CD14-positive monocyte (primary cell): ENCODE measurements at regions not wholly inside any gene's neighbourhood (a gene's known extent, or its start where the extent isn't known, plus 50 kb on each side); places are given as distances from the start of the nearest gene placed in this dataset.

Experiments used
- DNase-seq, 3 donors: peaks; one replicate each; pipeline ENCODE4 v3.0.0-alpha.2; 2011 to 2022
- H2AFZ ChIP-seq: 2 replicates; pipeline ENCODE4 v1.6.0; 2012; ENCODE audit warnings: mild to moderate bottlenecking, low read depth, low read length, inconsistent platforms; ENCODE audit not compliant: insufficient read depth, poor library complexity, severe bottlenecking
- H3K27ac ChIP-seq, 2 donors: 1 replicate in 1 of 2; 2 replicates in 1 of 2; pipeline ENCODE4 v1.5.1; 2012 to 2013; ENCODE audit warnings: low read length in 2 of 2, control low read depth in 1 of 2, inconsistent platforms in 1 of 2, low read depth in 1 of 2, mild to moderate bottlenecking in 1 of 2
- H3K27me3 ChIP-seq, 2 donors: one replicate each; pipeline versions ENCODE4 v1.6.0 to v1.6.1; 2011 to 2013; ENCODE audit warnings: low read length in 2 of 2; ENCODE audit not compliant: control insufficient read depth in 2 of 2, insufficient read depth in 2 of 2
- H3K36me3 ChIP-seq, 2 donors: replicated peaks in 1 of 2; 1 replicate in 1 of 2; 2 replicates in 1 of 2; pipeline versions ENCODE4 v1.5.1 to v1.6.1; 2012 to 2013; ENCODE audit warnings: low read length in 2 of 2, control low read depth in 1 of 2, inconsistent platforms in 1 of 2, mild to moderate bottlenecking in 1 of 2; ENCODE audit not compliant: insufficient read depth in 2 of 2, control insufficient read depth in 1 of 2
- H3K4me1 ChIP-seq, 2 donors: 1 replicate in 1 of 2; 2 replicates in 1 of 2; pipeline versions ENCODE4 v1.5.1 to v1.6.1; 2012 to 2013; ENCODE audit warnings: low read length in 2 of 2, control low read depth in 1 of 2, inconsistent platforms in 1 of 2, mild to moderate bottlenecking in 1 of 2, moderate library complexity in 1 of 2; ENCODE audit not compliant: insufficient read depth in 2 of 2, control insufficient read depth in 1 of 2
- H3K4me2 ChIP-seq: replicated peaks from 2 replicates; pipeline ENCODE3; 2012; ENCODE audit warnings: low read length, moderate library complexity, mild to moderate bottlenecking; ENCODE audit not compliant: poor library complexity, severe bottlenecking; ENCODE audit errors: extremely low read depth
- H3K4me3 ChIP-seq, 3 experiments: fragments of 200-600 bp in 1 of 3; sonication (generic) in 1 of 3; replicated peaks in 1 of 3; 1 replicate in 2 of 3; 2 replicates in 1 of 3; pipeline ENCODE4 v1.5.1; 2011 to 2013; ENCODE audit warnings: low read length in 3 of 3, mild to moderate bottlenecking in 3 of 3, control low read depth in 2 of 3, low read depth in 2 of 3, inconsistent platforms in 1 of 3, moderate library complexity in 1 of 3
- H3K79me2 ChIP-seq: 2 replicates; pipeline ENCODE4 v1.6.0; 2012; ENCODE audit warnings: mild to moderate bottlenecking, control low read depth, inconsistent platforms, low read length, moderate library complexity; ENCODE audit not compliant: insufficient read depth
- H3K9ac ChIP-seq: 2 replicates; pipeline ENCODE4 v1.6.0; 2017; ENCODE audit warnings: low read length, mild to moderate bottlenecking; ENCODE audit not compliant: insufficient read depth, poor library complexity, severe bottlenecking
- H3K9me3 ChIP-seq, 2 donors: replicated peaks in 1 of 2; 1 replicate in 1 of 2; 2 replicates in 1 of 2; pipeline versions ENCODE4 v1.5.1 to v1.6.1; 2012 to 2013; ENCODE audit warnings: low read length in 2 of 2, control low read depth in 1 of 2; ENCODE audit not compliant: control insufficient read depth in 1 of 2, insufficient read depth in 1 of 2
- H4K20me1 ChIP-seq: 2 replicates; pipeline ENCODE4 v1.6.0; 2012; ENCODE audit warnings: mild to moderate bottlenecking, low read length, control low read depth, moderate library complexity; ENCODE audit not compliant: insufficient read depth
- H3K27ac Mint-ChIP-seq, 7 donors: one replicate each; pipeline ENCODE4 v1.8.0; 2020; ENCODE audit warnings: mild to moderate bottlenecking in 7 of 7, mixed read lengths in 7 of 7, moderate library complexity in 6 of 7, inconsistent platforms in 2 of 7
- H3K27me3 Mint-ChIP-seq, 3 donors: one replicate each; pipeline ENCODE4 v1.8.0; 2021 to 2022; ENCODE audit warnings: low read depth in 3 of 3, mild to moderate bottlenecking in 3 of 3, mixed read lengths in 3 of 3, moderate library complexity in 3 of 3, inconsistent platforms in 1 of 3
- H3K36me3 Mint-ChIP-seq, 2 donors: one replicate each; pipeline ENCODE4 v1.8.0; 2020; ENCODE audit warnings: mixed read lengths in 2 of 2, inconsistent platforms in 1 of 2, mild to moderate bottlenecking in 1 of 2
- H3K4me1 Mint-ChIP-seq: one replicate; pipeline ENCODE4 v1.8.0; 2020; ENCODE audit warnings: mild to moderate bottlenecking, mixed read lengths
- H3K4me3 Mint-ChIP-seq, 2 donors: one replicate each; pipeline ENCODE4 v1.8.0; 2020; ENCODE audit warnings: mild to moderate bottlenecking in 2 of 2, mixed read lengths in 2 of 2, moderate library complexity in 1 of 2
- H3K9me3 Mint-ChIP-seq, 7 donors: one replicate each; pipeline ENCODE4 v1.8.0; 2020 to 2022; ENCODE audit warnings: mixed read lengths in 7 of 7, mild to moderate bottlenecking in 6 of 7, moderate library complexity in 6 of 7, inconsistent platforms in 2 of 7
- whole genome bisulfite sequencing: methylation state at CpG from one replicate; pipeline ENCODE4 v1.1.5; 2013; ENCODE audit warnings: missing lambda C conversion rate; ENCODE audit not compliant: insufficient coverage; 5-methylcytosine and 5-hydroxymethylcytosine counted together
- intact Hi-C, 2 donors: fragments of 100-400 bp; cut with micrococcal nuclease; formaldehyde crosslinking; loops; one replicate each; pipeline versions ENCODE4 v1.15.0 to v1.15.1; 2023
- TF ChIP-seq, protein P1 (sequence below): fragments of 200-600 bp; IDR thresholded peaks from one replicate; pipeline ENCODE4 v1.8.0; 2022; ENCODE audit warnings: antibody characterized with exemption, mild to moderate bottlenecking

DNA sequence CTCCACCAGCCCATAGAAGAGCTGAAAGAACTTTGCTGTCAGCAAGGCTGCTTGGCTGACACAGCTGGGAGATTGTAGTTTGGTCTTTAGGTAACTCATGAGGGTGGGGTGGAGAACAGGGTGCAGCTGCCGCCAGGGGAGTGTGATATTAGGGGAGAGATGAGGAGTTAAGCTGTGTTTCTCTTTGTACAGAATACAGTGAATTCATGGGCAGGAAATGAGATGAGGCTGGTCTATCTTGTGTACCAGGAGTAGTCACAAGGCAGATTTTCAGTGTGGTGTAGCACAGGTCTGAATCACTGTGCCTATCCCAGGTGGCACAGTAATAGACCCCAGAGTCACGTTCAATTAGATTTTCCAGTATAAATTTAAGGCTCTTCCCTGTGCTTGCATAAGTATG, 56.6 kb upstream of the TARP start:
- H3K79me2 ChIP-seq, result peaks cover 29% of the 10 kb centered on the region
- no peaks in the 10 kb centered on the region for H3K27me3 ChIP-seq
- peaks cover 21 to 33% of the 10 kb centered on the region in 2 donors for H3K36me3 Mint-ChIP-seq
- H3K27ac Mint-ChIP-seq, result peak overlapping the region in 3 of 7 donors; percentile 4 to 63 (median 60)
- intact Hi-C loops, result no loop called here
- H2AFZ ChIP-seq, result no peak overlapping the region
- H3K4me1 ChIP-seq, result peaks cover 9 to 10% of the 10 kb centered on the region in 2 donors
- no peak overlapping the region for H3K27ac ChIP-seq
- no peak for DNase-seq
- no peaks in the 10 kb centered on the region for H4K20me1 ChIP-seq
- WGBS, result 80% methylated on average over 1 of the region's 2 CpGs
- H3K27me3 Mint-ChIP-seq, result no peaks in the 10 kb centered on the region
- no peak overlapping the region for H3K4me3 Mint-ChIP-seq
- TF ChIP-seq, protein P1, sequence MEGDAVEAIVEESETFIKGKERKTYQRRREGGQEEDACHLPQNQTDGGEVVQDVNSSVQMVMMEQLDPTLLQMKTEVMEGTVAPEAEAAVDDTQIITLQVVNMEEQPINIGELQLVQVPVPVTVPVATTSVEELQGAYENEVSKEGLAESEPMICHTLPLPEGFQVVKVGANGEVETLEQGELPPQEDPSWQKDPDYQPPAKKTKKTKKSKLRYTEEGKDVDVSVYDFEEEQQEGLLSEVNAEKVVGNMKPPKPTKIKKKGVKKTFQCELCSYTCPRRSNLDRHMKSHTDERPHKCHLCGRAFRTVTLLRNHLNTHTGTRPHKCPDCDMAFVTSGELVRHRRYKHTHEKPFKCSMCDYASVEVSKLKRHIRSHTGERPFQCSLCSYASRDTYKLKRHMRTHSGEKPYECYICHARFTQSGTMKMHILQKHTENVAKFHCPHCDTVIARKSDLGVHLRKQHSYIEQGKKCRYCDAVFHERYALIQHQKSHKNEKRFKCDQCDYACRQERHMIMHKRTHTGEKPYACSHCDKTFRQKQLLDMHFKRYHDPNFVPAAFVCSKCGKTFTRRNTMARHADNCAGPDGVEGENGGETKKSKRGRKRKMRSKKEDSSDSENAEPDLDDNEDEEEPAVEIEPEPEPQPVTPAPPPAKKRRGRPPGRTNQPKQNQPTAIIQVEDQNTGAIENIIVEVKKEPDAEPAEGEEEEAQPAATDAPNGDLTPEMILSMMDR, result no peak
- H3K4me1 Mint-ChIP-seq, result peaks cover 37% of the 10 kb centered on the region
- H3K36me3 ChIP-seq, result peaks cover 8 to 14% of the 10 kb centered on the region in 2 donors
- H3K4me3 ChIP-seq, result no peak overlapping the region
- no peaks in the 10 kb centered on the region for H3K9me3 ChIP-seq
- H3K9ac ChIP-seq, result no peak overlapping the region
- H3K4me2 ChIP-seq, result no peak overlapping the region
- H3K9me3 Mint-ChIP-seq, result peaks cover 0 to 4% (median 1%) of the 10 kb centered on the region in 7 donors

- H3K27me3 ChIP-seq, result no peaks in the 10 kb centered on the region
- intact Hi-C loops, result loop anchor here in 1 of 2 donors (10.0 kb wide), 1 partner anchor 115 kb away; no protein-coding TSS in a partner anchor
- Mint-ChIP-seq H3K4me3 (no peak overlapping the region), H3K27ac (peak overlapping the region in 2 of 7 donors; percentile 49 to 60), H3K36me3 (peaks cover 21 to 33% of the 10 kb centered on the region in 2 donors), H3K9me3 (peaks cover 0 to 3% (median 1%) of the 10 kb centered on the region in 7 donors), H3K27me3 (no peaks in the 10 kb centered on the region), H3K4me1 (peaks cover 30% of the 10 kb centered on the region)
- H4K20me1 ChIP-seq, result no peaks in the 10 kb centered on the region
- no peak overlapping the region for H3K4me3 ChIP-seq
- peaks cover 23% of the 10 kb centered on the region for H3K79me2 ChIP-seq
- H3K4me2 ChIP-seq, result no peak overlapping the region
- H3K36me3 ChIP-seq, result peaks cover 8 to 14% of the 10 kb centered on the region in 2 donors
- TF ChIP-seq, protein P1, result no peak
- DNase-seq, result no peak
- H2AFZ ChIP-seq, result no peak overlapping the region
- no peak overlapping the region for H3K27ac ChIP-seq
- H3K9ac ChIP-seq, result no peak overlapping the region
- peaks cover 2 to 3% of the 10 kb centered on the region in 2 donors for H3K4me1 ChIP-seq
- no CpG with 5 or more reads among the region's 5 CpGs for WGBS
- no peaks in the 10 kb centered on the region for H3K9me3 ChIP-seq
Observed at GRCh38 chr7:38329340-38329739, 55.9 kb upstream of the TARP start.
